Spleen (tissue), 11 donors: ENCODE measurements at regions not wholly inside any gene's neighbourhood (a gene's known extent, or its start where the extent isn't known, plus 50 kb on each side); places are given as distances from the start of the nearest gene placed in this dataset.
A peak's percentile ranks its signal among the peaks of the same experiment; 100 is the strongest.

ENCODE experiments used
- DNase-seq: peaks from one replicate; pipeline ENCODE4 v3.0.0-alpha.2; 2020
- H3K27ac ChIP-seq, 8 donors: fragments of 200-600 bp; sonication (generic) in 7 of 8; 1 replicate in 4 of 8; 2 replicates in 4 of 8; pipeline versions ENCODE4 v1.5.0 to v1.8.0; 2016 to 2021; ENCODE audit warnings: inconsistent platforms in 4 of 8, mild to moderate bottlenecking in 4 of 8, moderate library complexity in 1 of 8
- H3K27me3 ChIP-seq, 7 donors: fragments of 200-600 bp; sonication (generic) in 6 of 7; replicated peaks in 1 of 7; 1 replicate in 4 of 7; 2 replicates in 3 of 7; pipeline versions ENCODE4 v1.5.0 to v1.8.0; 2016 to 2021; ENCODE audit warnings: inconsistent platforms in 3 of 7, mild to moderate bottlenecking in 1 of 7
- H3K36me3 ChIP-seq, 6 donors: fragments of 200-600 bp; sonication (generic) in 5 of 6; 1 replicate in 4 of 6; 2 replicates in 2 of 6; pipeline versions ENCODE4 v1.5.0 to v1.8.0; 2016 to 2021; ENCODE audit warnings: inconsistent platforms in 2 of 6
- H3K4me1 ChIP-seq, 6 donors: fragments of 200-600 bp; sonication (generic) in 5 of 6; 1 replicate in 3 of 6; 2 replicates in 3 of 6; pipeline versions ENCODE4 v1.5.0 to v1.8.0; 2016 to 2021; ENCODE audit warnings: inconsistent platforms in 3 of 6
- H3K4me3 ChIP-seq, 8 donors: fragments of 200-600 bp; sonication (generic) in 7 of 8; 1 replicate in 4 of 8; 2 replicates in 4 of 8; pipeline versions ENCODE4 v1.5.0 to v1.8.0; 2016 to 2021; ENCODE audit warnings: inconsistent platforms in 4 of 8, mild to moderate bottlenecking in 4 of 8, moderate library complexity in 2 of 8
- H3K9me3 ChIP-seq, 8 donors: fragments of 200-600 bp; sonication (generic) in 7 of 8; 1 replicate in 4 of 8; 2 replicates in 4 of 8; pipeline versions ENCODE4 v1.5.0 to v1.8.0; 2016 to 2021; ENCODE audit warnings: inconsistent platforms in 4 of 8
- POLR2A ChIP-seq, 3 donors: fragments of 450-650 bp; IDR thresholded peaks; one replicate each; pipeline ENCODE4 v1.5.1; 2017; ENCODE audit warnings: antibody characterized with exemption in 3 of 3, mild to moderate bottlenecking in 1 of 3
- POLR2AphosphoS5 ChIP-seq, 3 donors: sonication (generic); formaldehyde crosslinking; IDR thresholded peaks; one replicate each; pipeline ENCODE4 v1.5.1; 2017; ENCODE audit warnings: antibody characterized with exemption in 3 of 3
- WGBS, 5 donors: extraction: QIAGEN DNeasy Blood & Tissue Kit in 3 of 5; methylation state at CpG; one replicate each; pipeline versions ENCODE4 v1.1.5 to v1.1.7; 2013 to 2018; 5-methylcytosine and 5-hydroxymethylcytosine counted together
- intact Hi-C: fragments of 100-400 bp; cut with DNase I; formaldehyde crosslinking; loops from one replicate; pipeline ENCODE4 v1.15.0; 2023; ENCODE audit warnings: low total_unique reads
- TF ChIP-seq, protein P1 (sequence below), 11 experiments: fragments of 200-600 bp in 7 of 11; fragments of 450-650 bp in 4 of 11; sonication (generic) in 4 of 11; IDR thresholded peaks in 8 of 11; conservative IDR thresholded peaks in 3 of 11; 1 replicate in 7 of 11; 2 replicates in 4 of 11; pipeline versions ENCODE4 v1.4.0 to v1.8.0; 2016 to 2021; ENCODE audit warnings: antibody characterized with exemption in 11 of 11, inconsistent platforms in 4 of 11, mild to moderate bottlenecking in 1 of 11
- donor health status: healthy with polysubstance abuse.
- donor health status: DM: no; HTN: no; CAD: no; lungs with moderate emphysema.
- donor health status: DM: no; HTN: no; CAD: no.
- donor health status: Bipolar disorder and iron deficiency.
- donor health status: healthy.
- donor health status: DM: no; HTN: no; CAD: no.
- donor health status: DM: yes; HTN: yes; CAD: no.

DNA sequence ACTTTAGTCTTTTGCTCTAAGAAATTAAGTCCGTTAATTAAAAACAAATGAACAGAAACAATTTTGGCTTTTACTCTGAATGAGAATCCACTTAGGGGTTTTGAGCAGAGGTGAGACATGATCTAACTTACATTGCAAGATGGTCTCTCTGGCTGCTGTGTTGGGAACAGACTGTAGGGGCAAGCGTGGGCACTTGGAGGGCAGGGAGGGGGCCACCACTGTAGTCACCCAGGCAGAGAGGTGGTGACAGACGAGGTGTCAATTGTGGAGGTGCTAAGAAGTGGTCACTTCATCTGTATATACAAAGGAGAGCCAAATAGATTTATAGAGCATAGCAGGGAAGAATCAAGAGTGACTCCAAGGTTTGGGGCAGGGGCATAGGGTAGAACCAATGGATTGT lies 71.1 kb upstream of the IRF2BP2 start:
- H3K9me3 ChIP-seq = peaks cover 0 to 9% (median 5%) of the 10 kb centered on the region in 8 donors
- no peaks in the 10 kb centered on the region for H3K36me3 ChIP-seq
- H3K4me1 ChIP-seq = peaks cover 0 to 25% (median 8%) of the 10 kb centered on the region in 6 donors
- 88 to 99% (median 92%) methylated on average over 3 of the region's 3 CpGs for WGBS, 5 donors
- no peak overlapping the region for H3K27ac ChIP-seq
- DNase-seq = no peak
- no peak for TF ChIP-seq POLR2AphosphoS5 (IDR thresholded peaks at IDR 0.05)
- TF ChIP-seq, protein P1, sequence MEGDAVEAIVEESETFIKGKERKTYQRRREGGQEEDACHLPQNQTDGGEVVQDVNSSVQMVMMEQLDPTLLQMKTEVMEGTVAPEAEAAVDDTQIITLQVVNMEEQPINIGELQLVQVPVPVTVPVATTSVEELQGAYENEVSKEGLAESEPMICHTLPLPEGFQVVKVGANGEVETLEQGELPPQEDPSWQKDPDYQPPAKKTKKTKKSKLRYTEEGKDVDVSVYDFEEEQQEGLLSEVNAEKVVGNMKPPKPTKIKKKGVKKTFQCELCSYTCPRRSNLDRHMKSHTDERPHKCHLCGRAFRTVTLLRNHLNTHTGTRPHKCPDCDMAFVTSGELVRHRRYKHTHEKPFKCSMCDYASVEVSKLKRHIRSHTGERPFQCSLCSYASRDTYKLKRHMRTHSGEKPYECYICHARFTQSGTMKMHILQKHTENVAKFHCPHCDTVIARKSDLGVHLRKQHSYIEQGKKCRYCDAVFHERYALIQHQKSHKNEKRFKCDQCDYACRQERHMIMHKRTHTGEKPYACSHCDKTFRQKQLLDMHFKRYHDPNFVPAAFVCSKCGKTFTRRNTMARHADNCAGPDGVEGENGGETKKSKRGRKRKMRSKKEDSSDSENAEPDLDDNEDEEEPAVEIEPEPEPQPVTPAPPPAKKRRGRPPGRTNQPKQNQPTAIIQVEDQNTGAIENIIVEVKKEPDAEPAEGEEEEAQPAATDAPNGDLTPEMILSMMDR (IDR thresholded peaks at IDR 0.05 in 8 of 11, conservative IDR thresholded peaks at IDR 0.05 in 3 of 11) = no peak
- TF ChIP-seq POLR2A (IDR thresholded peaks at IDR 0.05) = no peak
- no peak overlapping the region for H3K4me3 ChIP-seq
- intact Hi-C loops = no loop called here
- H3K27me3 ChIP-seq = no peaks in the 10 kb centered on the region

DNA sequence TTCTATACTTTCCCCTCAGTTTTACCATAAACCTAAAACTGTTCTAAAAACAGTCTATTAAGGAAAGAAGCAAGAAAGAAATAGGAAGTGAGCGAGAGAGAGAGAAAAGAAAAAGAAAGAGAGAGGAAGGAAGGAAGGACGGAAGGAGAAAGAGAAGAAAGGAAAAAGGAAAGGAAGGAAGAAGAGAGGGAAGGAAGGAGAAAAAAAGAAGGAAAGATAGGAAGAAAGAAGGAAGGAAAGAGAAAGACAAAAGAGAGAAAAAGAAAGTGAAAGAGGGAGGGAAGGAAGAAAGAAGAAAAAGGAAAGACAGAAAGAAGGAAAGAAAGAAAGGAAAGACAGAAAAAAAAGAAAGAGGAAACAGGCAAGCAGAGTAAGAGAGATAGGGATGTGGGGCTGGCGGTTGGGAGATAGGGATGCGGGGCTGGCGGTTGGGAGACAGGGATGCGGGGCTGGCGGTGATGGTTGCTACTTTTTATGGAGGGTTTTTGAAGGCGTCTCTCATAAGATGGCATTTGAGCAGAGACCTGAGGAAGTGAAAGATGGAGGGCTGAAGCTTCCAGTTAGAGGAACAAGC lies 70.4 kb upstream of the IRF2BP2 start:
- H3K27me3 ChIP-seq = no peaks in the 10 kb centered on the region
- peaks cover 0 to 30% (median 10%) of the 10 kb centered on the region in 6 donors for H3K4me1 ChIP-seq
- H3K9me3 ChIP-seq = peaks cover 0 to 3% (median 0%) of the 10 kb centered on the region in 8 donors
- TF ChIP-seq POLR2A (IDR thresholded peaks at IDR 0.05) (no peak), POLR2AphosphoS5 (IDR thresholded peaks at IDR 0.05) (no peak)
- TF ChIP-seq, protein P1 (IDR thresholded peaks at IDR 0.05 in 8 of 11, conservative IDR thresholded peaks at IDR 0.05 in 3 of 11) = no peak
- no peaks in the 10 kb centered on the region for H3K36me3 ChIP-seq
- no peak for DNase-seq
- intact Hi-C loops = no loop called here
- 93 to 99% (median 95%) methylated on average over 8 of the region's 8 CpGs for WGBS, 5 donors
- no peak overlapping the region for H3K27ac ChIP-seq
- H3K4me3 ChIP-seq = no peak overlapping the region

DNA sequence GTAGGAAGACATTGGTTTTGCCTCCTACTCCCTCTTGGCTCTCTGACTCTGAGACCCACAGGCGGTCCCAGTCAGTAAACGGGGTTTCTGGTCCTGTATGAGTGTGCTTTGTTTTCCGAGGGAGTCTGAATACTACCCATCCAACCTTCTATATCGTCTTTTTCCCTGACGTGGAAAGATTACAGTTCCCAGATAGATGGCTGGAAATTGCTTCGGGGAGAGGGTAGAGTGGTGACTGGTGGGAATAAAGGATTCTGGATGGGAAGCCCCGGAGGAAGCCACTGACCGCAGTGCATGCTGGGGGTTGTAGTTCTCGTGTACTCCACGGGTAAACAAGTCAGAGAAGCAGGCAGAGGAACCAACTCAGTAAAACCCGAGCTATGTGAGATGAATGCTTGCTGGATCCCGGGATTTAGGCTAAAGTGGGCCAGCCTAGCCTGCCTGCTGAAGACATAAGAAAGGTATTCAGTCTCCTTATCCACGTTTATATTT lies 66.2 kb upstream of the IRF2BP2 start:
- peak overlapping the region in 5 of 8 donors; percentile 23 to 71 (median 50) for H3K27ac ChIP-seq
- H3K4me1 ChIP-seq = peaks cover 0 to 18% (median 5%) of the 10 kb centered on the region in 6 donors
- TF ChIP-seq POLR2AphosphoS5 (IDR thresholded peaks at IDR 0.05) = peak in 1 of 3 donors; percentile 50
- TF ChIP-seq, protein P1 (IDR thresholded peaks at IDR 0.05 in 8 of 11, conservative IDR thresholded peaks at IDR 0.05 in 3 of 11) = no peak
- no peaks in the 10 kb centered on the region for H3K9me3 ChIP-seq
- WGBS, 5 donors = 7 to 16% (median 9%) methylated on average over 13 of the region's 13 CpGs
- intact Hi-C loops = no loop called here
- peak overlapping the region in 7 of 8 donors; percentile 19 to 61 (median 33) for H3K4me3 ChIP-seq
- H3K27me3 ChIP-seq = no peaks in the 10 kb centered on the region
- H3K36me3 ChIP-seq = no peaks in the 10 kb centered on the region
- peak; percentile 88 for DNase-seq

DNA sequence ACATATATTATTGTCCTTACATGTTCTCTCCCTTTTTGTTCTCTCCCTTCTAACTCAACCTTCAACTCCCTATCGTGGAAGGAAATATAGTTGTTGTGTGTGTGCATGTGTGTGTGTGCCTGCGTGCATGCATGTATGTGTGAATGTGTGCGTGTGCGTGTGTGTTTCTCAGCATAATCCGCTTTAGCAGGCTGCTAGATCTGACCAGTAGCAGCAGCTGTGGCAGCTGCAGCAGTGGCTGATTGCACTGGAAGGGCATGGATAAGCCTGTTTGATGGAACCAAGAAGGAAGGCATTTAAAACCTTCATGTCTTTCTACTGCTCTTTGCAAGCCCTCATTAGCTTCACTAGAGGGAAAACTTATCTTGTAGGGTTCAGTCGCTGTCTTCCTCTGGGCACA lies 65.6 kb upstream of the IRF2BP2 start:
- Histone ChIP-seq H3K27ac (peak overlapping the region in 3 of 8 donors; percentile 50 to 71 (median 52)), H3K9me3 (no peaks in the 10 kb centered on the region), H3K27me3 (no peaks in the 10 kb centered on the region), H3K36me3 (no peaks in the 10 kb centered on the region), H3K4me1 (peaks cover 0 to 18% (median 6%) of the 10 kb centered on the region in 6 donors), H3K4me3 (peak overlapping the region in 1 of 8 donors; percentile 61)
- 84 to 95% (median 93%) methylated on average over 6 of the region's 6 CpGs for WGBS, 5 donors
- TF ChIP-seq POLR2AphosphoS5 (IDR thresholded peaks at IDR 0.05) = no peak
- TF ChIP-seq, protein P1 (IDR thresholded peaks at IDR 0.05 in 8 of 11, conservative IDR thresholded peaks at IDR 0.05 in 3 of 11) = no peak
- no peak for TF ChIP-seq POLR2A (IDR thresholded peaks at IDR 0.05)
- DNase-seq = no peak
- intact Hi-C loops = no loop called here
